Right lobe of liver (tissue), 6 donors: ENCODE measurements at regions not wholly inside any gene's neighbourhood (a gene's known extent, or its start where the extent isn't known, plus 50 kb on each side); places are given as distances from the start of the nearest gene placed in this dataset.

Experiments
- ATAC-seq, 4 donors: fragments of 200-7000 bp; cut with Tn5 transposase; one replicate each; pipeline ENCODE4 v1.9.1; 2020; ENCODE audit warnings: mild to moderate bottlenecking in 4 of 4, moderate library complexity in 4 of 4
- DNase-seq, 3 donors: peaks; one replicate each; pipeline ENCODE4 v3.0.0-alpha.2; 2020
- H3K27ac ChIP-seq, 3 donors: fragments of 200-600 bp; one replicate each; pipeline ENCODE4 v1.8.0; 2022
- H3K27me3 ChIP-seq, 2 donors: fragments of 200-600 bp; one replicate each; pipeline ENCODE4 v1.8.0; 2022
- H3K36me3 ChIP-seq, 4 donors: fragments of 200-600 bp; sonication (generic) in 1 of 4; one replicate each; pipeline versions ENCODE4 v1.5.1 to v1.8.0; 2017 to 2022; ENCODE audit warnings: control low read depth in 1 of 4
- H3K4me1 ChIP-seq, 4 donors: fragments of 200-600 bp; sonication (generic) in 1 of 4; one replicate each; pipeline versions ENCODE4 v1.5.1 to v1.8.0; 2017 to 2022; ENCODE audit warnings: control low read depth in 1 of 4
- H3K4me3 ChIP-seq, 3 donors: fragments of 200-600 bp; one replicate each; pipeline ENCODE4 v1.8.0; 2022
- H3K9me3 ChIP-seq, 4 donors: fragments of 200-600 bp; sonication (generic) in 1 of 4; one replicate each; pipeline versions ENCODE4 v1.5.1 to v1.8.0; 2017 to 2022; ENCODE audit warnings: control low read depth in 1 of 4
- POLR2A ChIP-seq: fragments of 450-650 bp; IDR thresholded peaks from one replicate; pipeline ENCODE4 v1.6.1; 2017; ENCODE audit warnings: antibody characterized with exemption, mild to moderate bottlenecking
- WGBS: methylation state at CpG from one replicate; pipeline ENCODE4 v1.1.6; 2018; ENCODE audit warnings: low coverage, low lambda C conversion rate; ENCODE audit not compliant: insufficient coverage; ENCODE audit errors: missing lambda C conversion rate; 5-methylcytosine and 5-hydroxymethylcytosine counted together
- intact Hi-C, 2 donors: fragments of 100-400 bp; cut with DNase I; formaldehyde crosslinking; loops; one replicate each; pipeline versions ENCODE4 v1.11.2 to v1.14.1; 2022
- small RNA-seq, 2 experiments: library from RNA; depleted of rRNA; stranded (forward); fragments of <200 nt; gene quantifications; one replicate each; pipeline ENCODE3, GENCODE V24; 2016
- TF ChIP-seq, protein P1 (sequence below), 4 donors: fragments of 200-600 bp in 3 of 4; fragments of 450-650 bp in 1 of 4; IDR thresholded peaks; one replicate each; pipeline versions ENCODE4 v1.5.1 to v1.8.0; 2016 to 2022; ENCODE audit warnings: antibody characterized with exemption in 4 of 4, mild to moderate bottlenecking in 2 of 4
- donor health status: DM: no; HTN: yes; CAD: no.
- donor health status: DM: no; HTN: no; CAD: no.
- donor health status: DM: no; HTN: no; CAD: no.
- donor health status: DM: no; HTN: yes; CAD: no.
- donor health status: DM: no; HTN: yes; CAD: no.

DNA sequence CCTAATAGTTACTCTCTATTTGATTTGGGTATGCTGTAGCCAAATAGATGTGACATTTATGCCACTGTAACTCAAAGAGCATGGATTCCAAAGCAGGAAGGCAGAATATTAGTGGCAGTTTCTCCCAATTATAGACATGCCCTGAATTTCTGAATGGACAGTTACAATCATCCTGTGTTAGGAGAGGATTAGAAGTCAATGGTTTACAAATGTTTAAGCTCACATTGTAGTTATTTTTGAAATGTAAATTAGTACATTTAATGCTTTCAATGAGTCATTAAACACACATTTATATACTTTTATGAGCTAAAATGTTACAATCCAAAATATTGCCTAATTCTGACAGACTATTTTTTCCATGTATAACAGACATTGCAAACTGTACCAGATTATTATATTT lies 62.3 kb upstream of the CDH18 start:
- Histone ChIP-seq H3K27ac (no peak overlapping the region), H3K9me3 (no peaks in the 10 kb centered on the region), H3K4me3 (no peak overlapping the region), H3K27me3 (no peaks in the 10 kb centered on the region), H3K36me3 (no peaks in the 10 kb centered on the region), H3K4me1 (no peaks in the 10 kb centered on the region)
- ATAC-seq (no peak), DNase-seq (no peak)
- TF ChIP-seq POLR2A = no peak
- TF ChIP-seq, protein P1, sequence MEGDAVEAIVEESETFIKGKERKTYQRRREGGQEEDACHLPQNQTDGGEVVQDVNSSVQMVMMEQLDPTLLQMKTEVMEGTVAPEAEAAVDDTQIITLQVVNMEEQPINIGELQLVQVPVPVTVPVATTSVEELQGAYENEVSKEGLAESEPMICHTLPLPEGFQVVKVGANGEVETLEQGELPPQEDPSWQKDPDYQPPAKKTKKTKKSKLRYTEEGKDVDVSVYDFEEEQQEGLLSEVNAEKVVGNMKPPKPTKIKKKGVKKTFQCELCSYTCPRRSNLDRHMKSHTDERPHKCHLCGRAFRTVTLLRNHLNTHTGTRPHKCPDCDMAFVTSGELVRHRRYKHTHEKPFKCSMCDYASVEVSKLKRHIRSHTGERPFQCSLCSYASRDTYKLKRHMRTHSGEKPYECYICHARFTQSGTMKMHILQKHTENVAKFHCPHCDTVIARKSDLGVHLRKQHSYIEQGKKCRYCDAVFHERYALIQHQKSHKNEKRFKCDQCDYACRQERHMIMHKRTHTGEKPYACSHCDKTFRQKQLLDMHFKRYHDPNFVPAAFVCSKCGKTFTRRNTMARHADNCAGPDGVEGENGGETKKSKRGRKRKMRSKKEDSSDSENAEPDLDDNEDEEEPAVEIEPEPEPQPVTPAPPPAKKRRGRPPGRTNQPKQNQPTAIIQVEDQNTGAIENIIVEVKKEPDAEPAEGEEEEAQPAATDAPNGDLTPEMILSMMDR (IDR thresholded peaks at IDR 0.05) = no peak
- intact Hi-C loops = no loop called here

DNA sequence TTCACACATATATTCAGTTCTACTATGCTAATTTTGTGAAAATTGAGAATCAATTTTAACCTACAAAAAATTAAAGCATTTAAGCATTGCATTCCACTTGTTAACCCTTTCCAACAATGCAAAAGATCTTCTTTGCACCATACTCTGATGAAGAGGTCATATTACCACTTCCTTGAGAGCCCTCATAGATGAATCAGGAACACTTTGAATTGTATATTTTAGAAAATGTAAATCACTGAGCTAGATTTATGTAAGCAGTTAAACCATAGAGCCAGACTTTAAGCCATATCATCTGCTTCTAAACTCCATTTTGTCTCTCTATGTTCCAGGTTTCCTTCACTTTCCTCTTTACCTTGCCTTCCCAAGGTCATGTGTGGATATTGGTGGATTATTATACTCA lies 56.5 kb upstream of the CDH18 start:
- Histone ChIP-seq H3K4me3 (no peak overlapping the region), H3K27ac (no peak overlapping the region), H3K36me3 (no peaks in the 10 kb centered on the region), H3K4me1 (no peaks in the 10 kb centered on the region), H3K27me3 (no peaks in the 10 kb centered on the region), H3K9me3 (no peaks in the 10 kb centered on the region)
- intact Hi-C loops = no loop called here
- TF ChIP-seq, protein P1 (IDR thresholded peaks at IDR 0.05) = no peak
- no peak for TF ChIP-seq POLR2A
- ATAC-seq = no peak
- DNase-seq = no peak

DNA sequence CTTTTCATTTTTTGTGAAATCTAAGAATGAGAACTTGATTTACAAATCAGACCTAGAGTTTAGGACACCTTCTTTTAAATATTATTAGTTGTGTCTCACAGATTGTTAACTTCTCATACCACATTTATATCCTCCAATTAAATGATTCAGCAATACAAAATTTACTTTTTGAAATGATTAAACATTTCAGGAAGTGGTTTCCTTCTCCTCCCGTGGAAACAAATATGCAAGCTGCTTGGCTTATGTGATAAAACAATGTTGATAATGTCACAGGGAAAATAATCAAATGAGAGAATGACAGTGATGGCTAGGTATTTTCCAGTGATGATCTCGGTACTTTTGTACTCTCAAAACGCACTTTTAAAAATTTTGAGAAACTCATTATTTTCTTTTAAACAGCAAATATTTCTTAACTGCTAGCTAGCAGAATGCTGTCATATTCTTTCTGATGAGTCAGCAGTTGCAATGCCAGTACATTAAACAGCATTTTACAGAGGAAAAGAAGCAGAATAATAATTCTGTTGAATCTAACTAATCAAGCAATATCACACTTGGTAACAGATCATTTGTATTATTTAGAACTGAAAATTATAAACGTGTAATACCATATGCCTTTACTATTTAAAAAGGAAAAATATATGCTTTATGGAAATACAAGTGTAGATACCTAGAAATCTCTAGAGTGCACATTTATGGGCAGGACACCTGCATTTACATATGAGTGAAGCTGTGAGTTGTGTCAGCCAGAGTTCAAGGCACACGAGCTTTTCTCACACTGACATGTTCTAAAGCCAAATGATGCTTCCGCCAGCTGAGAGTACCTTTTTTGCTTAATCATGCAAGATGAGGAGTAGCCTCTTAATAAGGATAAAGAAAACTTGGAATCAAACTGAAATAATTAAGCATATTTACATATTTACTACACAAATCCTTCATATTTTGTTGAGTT lies 53.6 kb upstream of the CDH18 start:
- Histone ChIP-seq H3K4me3 (no peak overlapping the region), H3K36me3 (no peaks in the 10 kb centered on the region), H3K9me3 (no peaks in the 10 kb centered on the region), H3K27ac (no peak overlapping the region), H3K4me1 (no peaks in the 10 kb centered on the region), H3K27me3 (no peaks in the 10 kb centered on the region)
- DNase-seq (no peak), ATAC-seq (no peak)
- WGBS = 19% methylated on average over 6 of the region's 6 CpGs
- TF ChIP-seq, protein P1 (IDR thresholded peaks at IDR 0.05) = no peak
- no peak for TF ChIP-seq POLR2A
- intact Hi-C loops = no loop called here

DNA sequence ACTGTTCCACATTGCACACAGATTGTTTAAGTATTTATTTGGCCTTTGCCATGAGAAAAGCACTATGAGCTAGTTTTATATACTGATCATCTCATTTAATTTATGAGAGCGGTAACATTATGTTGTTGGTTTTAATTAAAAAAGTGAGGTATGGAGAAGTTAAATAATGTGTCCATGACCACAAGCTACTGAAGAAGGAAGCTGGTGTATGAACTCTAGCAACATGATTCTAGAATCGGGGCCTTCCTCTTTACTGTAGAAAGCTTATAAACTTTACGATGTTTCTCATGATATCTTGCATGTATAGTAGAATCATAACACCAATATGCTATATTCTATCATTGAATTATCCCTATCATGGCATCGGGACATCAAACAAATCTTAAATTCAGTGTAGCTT lies 52.9 kb upstream of the CDH18 start:
- no peaks in the 10 kb centered on the region for H3K27me3 ChIP-seq
- H3K4me3 ChIP-seq = no peak overlapping the region
- no peaks in the 10 kb centered on the region for H3K36me3 ChIP-seq
- ATAC-seq (no peak), DNase-seq (no peak)
- no peak overlapping the region for H3K27ac ChIP-seq
- TF ChIP-seq, protein P1 (IDR thresholded peaks at IDR 0.05) = no peak
- no peak for TF ChIP-seq POLR2A
- WGBS = 60% methylated on average over 4 of the region's 4 CpGs
- intact Hi-C loops = no loop called here
- H3K4me1 ChIP-seq = no peaks in the 10 kb centered on the region
- H3K9me3 ChIP-seq = no peaks in the 10 kb centered on the region

Small RNA genes in the stretch of these regions (small RNA-seq; reads per million reads assigned to genes)
- gene AC093303.1 = 0 reads per million in 2 experiments
